ENCODE measurements at regions not wholly inside any gene's neighbourhood (a gene's known extent, or its start where the extent isn't known, plus 50 kb on each side); places are given as distances from the start of the nearest gene placed in this dataset.

GRCh38 chr9:83178717-83179116 is 115.8 kb upstream of the RASEF start:
- TF ChIP-seq, protein P1, sequence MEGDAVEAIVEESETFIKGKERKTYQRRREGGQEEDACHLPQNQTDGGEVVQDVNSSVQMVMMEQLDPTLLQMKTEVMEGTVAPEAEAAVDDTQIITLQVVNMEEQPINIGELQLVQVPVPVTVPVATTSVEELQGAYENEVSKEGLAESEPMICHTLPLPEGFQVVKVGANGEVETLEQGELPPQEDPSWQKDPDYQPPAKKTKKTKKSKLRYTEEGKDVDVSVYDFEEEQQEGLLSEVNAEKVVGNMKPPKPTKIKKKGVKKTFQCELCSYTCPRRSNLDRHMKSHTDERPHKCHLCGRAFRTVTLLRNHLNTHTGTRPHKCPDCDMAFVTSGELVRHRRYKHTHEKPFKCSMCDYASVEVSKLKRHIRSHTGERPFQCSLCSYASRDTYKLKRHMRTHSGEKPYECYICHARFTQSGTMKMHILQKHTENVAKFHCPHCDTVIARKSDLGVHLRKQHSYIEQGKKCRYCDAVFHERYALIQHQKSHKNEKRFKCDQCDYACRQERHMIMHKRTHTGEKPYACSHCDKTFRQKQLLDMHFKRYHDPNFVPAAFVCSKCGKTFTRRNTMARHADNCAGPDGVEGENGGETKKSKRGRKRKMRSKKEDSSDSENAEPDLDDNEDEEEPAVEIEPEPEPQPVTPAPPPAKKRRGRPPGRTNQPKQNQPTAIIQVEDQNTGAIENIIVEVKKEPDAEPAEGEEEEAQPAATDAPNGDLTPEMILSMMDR (IDR thresholded peaks at IDR 0.05; ENCODE audit: low read depth, low read length) = no peak
- H3K4me3 ChIP-seq (replicated peaks in 1 of 2; ENCODE audit: low read depth in 2 of 2, low read length in 2 of 2) = no peak overlapping the region
- no peak for DNase-seq (ENCODE audit: low read depth in 2 of 2)

DNA sequence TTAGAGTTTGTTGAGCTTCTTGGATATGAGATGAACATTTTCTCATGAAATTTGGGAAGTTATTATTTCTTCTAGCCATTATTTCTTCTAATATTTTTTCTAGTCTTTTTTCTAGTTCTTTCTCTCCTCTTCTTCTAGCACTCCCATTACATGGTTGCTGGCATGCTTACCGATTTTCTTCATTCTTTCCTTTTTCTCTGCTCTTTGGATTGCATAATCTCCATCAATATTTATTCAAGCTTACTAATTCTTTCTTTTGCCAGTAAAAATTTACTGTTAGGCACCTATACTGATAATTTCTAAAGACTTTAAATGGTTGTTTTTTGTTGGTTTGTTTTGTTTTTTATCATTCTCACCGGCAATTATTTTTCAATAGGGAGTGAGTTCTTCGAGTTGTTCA is 114.8 kb upstream of the RASEF start:
- no peak for DNase-seq (ENCODE audit: low read depth in 2 of 2)
- TF ChIP-seq, protein P1 (IDR thresholded peaks at IDR 0.05; ENCODE audit: low read depth, low read length) = no peak
- no peak overlapping the region for H3K4me3 ChIP-seq (replicated peaks in 1 of 2; ENCODE audit: low read depth in 2 of 2, low read length in 2 of 2)

DNA sequence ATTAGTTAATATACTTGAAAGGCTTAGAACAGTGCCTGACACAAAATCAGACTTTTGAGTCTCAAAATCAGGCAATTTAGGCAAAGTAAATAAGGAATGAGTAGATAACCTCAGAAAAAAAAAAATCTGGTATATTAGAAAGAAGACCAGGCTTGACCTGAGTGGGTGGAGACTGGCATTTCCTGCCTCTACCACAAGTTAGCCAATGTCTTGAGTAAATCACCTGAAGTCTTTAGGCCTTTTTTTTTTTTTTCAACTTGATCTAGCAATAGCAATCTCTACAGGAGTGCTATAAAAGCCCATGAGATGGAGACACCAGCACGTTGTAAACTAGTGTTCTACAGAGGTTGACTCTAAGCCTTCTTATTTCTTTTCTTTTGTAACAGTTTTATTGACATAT is 104.2 kb upstream of the RASEF start:
- no peak overlapping the region for H3K4me3 ChIP-seq (replicated peaks in 1 of 2; ENCODE audit: low read depth in 2 of 2, low read length in 2 of 2)
- no peak for DNase-seq (ENCODE audit: low read depth in 2 of 2)
- TF ChIP-seq, protein P1 (IDR thresholded peaks at IDR 0.05; ENCODE audit: low read depth, low read length) = no peak

DNA sequence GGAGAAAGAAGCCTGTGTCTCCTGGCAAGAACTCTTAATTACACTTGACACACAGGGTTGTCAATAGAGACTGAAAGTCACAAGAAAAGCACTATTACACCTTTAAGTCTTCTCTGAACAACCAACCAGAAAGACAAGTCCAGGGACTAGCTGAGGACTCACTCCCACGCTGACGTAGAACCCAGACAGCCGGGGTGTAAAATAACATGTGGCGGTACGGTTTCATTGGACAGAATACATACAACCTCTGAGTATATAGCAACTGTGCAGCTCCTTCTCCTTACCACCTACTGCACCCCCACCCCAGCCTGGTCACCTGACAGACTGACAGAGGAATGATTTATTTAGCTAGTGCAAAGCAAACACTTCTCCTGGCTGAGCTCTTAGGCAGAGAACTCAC is 103.4 kb upstream of the RASEF start:
- TF ChIP-seq, protein P1 (IDR thresholded peaks at IDR 0.05; ENCODE audit: low read depth, low read length) = no peak
- DNase-seq (ENCODE audit: low read depth in 2 of 2) = no peak
- H3K4me3 ChIP-seq (replicated peaks in 1 of 2; ENCODE audit: low read depth in 2 of 2, low read length in 2 of 2) = no peak overlapping the region

DNA sequence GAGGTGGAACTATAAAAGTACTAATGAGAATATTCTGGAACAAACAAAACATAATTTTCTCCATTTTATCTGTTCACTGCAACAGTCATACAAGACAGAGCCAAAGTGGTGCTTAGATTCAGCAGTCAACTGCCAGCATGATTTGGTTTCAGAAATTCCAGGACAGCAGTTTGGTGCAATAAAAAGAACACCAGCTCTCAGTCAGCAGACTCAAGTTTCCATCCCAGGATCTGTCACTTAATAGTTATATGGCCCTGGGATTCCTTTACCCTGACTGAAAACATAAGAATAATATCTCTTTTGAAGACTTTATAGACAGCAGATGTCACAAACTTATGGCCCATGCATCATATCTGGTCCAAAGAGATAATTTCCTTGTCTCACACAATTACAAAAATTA is 92.8 kb upstream of the RASEF start:
- H3K4me3 ChIP-seq (replicated peaks in 1 of 2; ENCODE audit: low read depth in 2 of 2, low read length in 2 of 2) = no peak overlapping the region
- TF ChIP-seq, protein P1 (IDR thresholded peaks at IDR 0.05; ENCODE audit: low read depth, low read length) = no peak
- DNase-seq (ENCODE audit: low read depth in 2 of 2) = no peak

DNA sequence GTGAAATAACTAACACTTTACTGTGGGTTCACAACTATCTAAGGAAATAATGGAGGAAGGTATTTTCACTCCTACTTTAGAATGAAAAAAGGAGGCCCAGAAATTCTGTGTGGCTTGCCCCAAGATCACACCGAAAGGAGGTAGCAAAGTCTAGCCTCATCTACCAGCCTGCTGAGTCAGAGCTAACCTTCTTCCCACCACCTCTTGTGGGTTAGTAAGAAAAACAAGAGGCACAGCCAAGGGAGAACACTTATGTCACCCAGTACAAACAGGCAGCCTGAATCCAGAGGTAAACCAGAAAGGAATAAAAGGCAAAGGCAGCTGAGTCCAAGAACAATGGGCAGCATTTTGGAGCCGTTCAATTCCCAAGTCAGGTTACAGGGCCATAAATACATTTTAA is 91.9 kb upstream of the RASEF start:
- TF ChIP-seq, protein P1 (IDR thresholded peaks at IDR 0.05; ENCODE audit: low read depth, low read length) = no peak
- H3K4me3 ChIP-seq (replicated peaks in 1 of 2; ENCODE audit: low read depth in 2 of 2, low read length in 2 of 2) = no peak overlapping the region
- DNase-seq (ENCODE audit: low read depth in 2 of 2) = peak in 1 of 2 donors; percentile 36

DNA sequence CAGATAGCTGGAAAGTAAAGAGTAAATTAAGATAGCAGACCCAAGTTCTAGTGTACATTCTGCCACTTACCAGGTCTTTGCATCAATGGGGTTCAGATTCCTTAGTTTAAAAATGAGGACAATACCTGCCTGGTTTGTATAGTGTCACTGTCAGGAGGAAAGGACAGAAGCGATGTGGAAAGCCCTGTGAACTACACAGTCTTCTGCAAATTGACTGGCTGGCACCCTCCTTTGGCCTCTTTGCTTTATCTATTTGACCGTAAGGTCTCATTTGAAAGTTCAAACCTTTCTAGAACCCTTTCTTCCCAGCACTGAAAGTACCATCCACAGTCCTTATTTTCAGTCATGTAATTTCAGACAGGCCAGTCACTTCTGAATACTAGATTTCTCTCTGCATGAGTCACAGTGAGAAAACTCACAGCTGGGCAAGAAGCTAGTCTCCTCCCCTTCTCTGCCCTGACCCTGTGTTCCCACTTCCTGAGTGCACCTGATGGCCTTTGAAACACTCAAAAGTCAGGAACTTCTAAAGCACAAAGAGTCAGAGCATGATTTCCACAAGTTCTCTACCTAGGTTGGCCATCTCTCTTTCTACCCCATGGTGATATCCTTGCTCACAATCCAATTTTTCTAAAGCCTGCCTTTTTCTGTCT is 91.3 kb upstream of the RASEF start:
- peak; percentile 4 to 54 for DNase-seq (ENCODE audit: low read depth in 2 of 2)
- TF ChIP-seq, protein P1 (IDR thresholded peaks at IDR 0.05; ENCODE audit: low read depth, low read length) = no peak
- H3K4me3 ChIP-seq (replicated peaks in 1 of 2; ENCODE audit: low read depth in 2 of 2, low read length in 2 of 2) = no peak overlapping the region

Measured in cardiac fibroblast (primary cell).